ENCODE measurements at regions not wholly inside any gene's neighbourhood (a gene's known extent, or its start where the extent isn't known, plus 50 kb on each side); places are given as distances from the start of the nearest gene placed in this dataset.
"Not testable (repeated sequence)": the region's sequence is repeated elsewhere in the genome, so short reads cannot be mapped to it uniquely, and the experiment has no call there.

- Histone ChIP-seq H3K4me3 (ENCODE audit: low read length in 2 of 2) (no peak overlapping the region), H3K9me3 (ENCODE audit: control insufficient read depth in 1 of 2, low read length in 2 of 2) (no peaks in the 10 kb centered on the region), H3K4me1 (ENCODE audit: insufficient read depth, low read length) (peaks cover under 1% of the 10 kb centered on the region), H3K36me3 (ENCODE audit: insufficient read depth, low read length) (no peaks in the 10 kb centered on the region), H3K27me3 (ENCODE audit: insufficient read depth, low read length) (no peaks in the 10 kb centered on the region), H3K27ac (ENCODE audit: low read depth, low read length) (no peak overlapping the region)
- Mint-ChIP-seq H3K4me3 (no peak overlapping the region), H3K27ac (no peak overlapping the region), H3K27me3 (no peaks in the 10 kb centered on the region), H3K4me1 (peaks cover 0 to under 1% (median 0%) of the 10 kb centered on the region in 4 donors), H3K36me3 (no peaks in the 10 kb centered on the region), H3K9me3 (peaks cover 0 to 2% (median 0%) of the 10 kb centered on the region in 8 donors)
- POLR2A ChIA-PET (ENCODE audit: partially characterized antibody), result no interaction called here
- CTCF ChIA-PET (ENCODE audit: partially characterized antibody), result no interaction called here
- no peak for DNase-seq
- intact Hi-C loops (cut with micrococcal nuclease), result no loop called here
These were observed 161.6 kb downstream of the GLUL start for GRCh38 chr1:182229921-182230491.

DNA sequence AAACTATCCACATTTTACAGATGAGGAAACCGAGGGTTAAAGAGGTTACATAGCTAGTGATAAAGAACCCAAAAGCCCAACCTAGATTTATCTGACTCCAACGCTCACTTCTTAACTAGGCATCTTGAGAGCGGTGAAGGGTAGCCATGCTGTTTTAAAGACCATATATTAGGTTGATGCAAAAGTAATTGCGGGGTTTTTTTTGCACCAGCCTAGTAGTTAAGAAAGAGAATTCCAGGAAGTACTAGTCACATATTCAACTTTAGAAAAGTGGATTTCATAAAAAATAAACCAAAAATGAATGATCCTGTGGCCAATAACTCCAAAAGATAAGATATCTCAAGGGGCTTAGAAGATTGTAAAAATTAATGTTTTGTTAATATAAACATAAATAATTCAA lies 162.1 kb downstream of the GLUL start:
- DNase-seq, result no peak
- no peaks in the 10 kb centered on the region for H3K4me1 ChIP-seq (ENCODE audit: insufficient read depth, low read length)
- no peaks in the 10 kb centered on the region for H3K27me3 ChIP-seq (ENCODE audit: insufficient read depth, low read length)
- ChIA-PET CTCF (ENCODE audit: partially characterized antibody) (interaction anchor here (1.1 kb wide), 1 partner anchor 27 kb away, joined by 4 read pairs; no protein-coding TSS in a partner anchor), POLR2A (ENCODE audit: partially characterized antibody) (no interaction called here)
- H3K9me3 ChIP-seq (ENCODE audit: control insufficient read depth in 1 of 2, low read length in 2 of 2), result no peaks in the 10 kb centered on the region
- Mint-ChIP-seq H3K36me3 (no peaks in the 10 kb centered on the region), H3K27ac (no peak overlapping the region), H3K4me1 (no peaks in the 10 kb centered on the region), H3K9me3 (peaks cover 0 to 2% (median 0%) of the 10 kb centered on the region in 8 donors), H3K27me3 (no peaks in the 10 kb centered on the region), H3K4me3 (no peak overlapping the region)
- intact Hi-C loops (cut with micrococcal nuclease), result no loop called here
- no peak overlapping the region for H3K27ac ChIP-seq (ENCODE audit: low read depth, low read length)
- H3K4me3 ChIP-seq (ENCODE audit: low read length in 2 of 2), result no peak overlapping the region
- H3K36me3 ChIP-seq (ENCODE audit: insufficient read depth, low read length), result no peaks in the 10 kb centered on the region

GRCh38 chr1:182227864-182228547 lies 163.6 kb downstream of the GLUL start:
- Histone ChIP-seq H3K36me3 (ENCODE audit: insufficient read depth, low read length) (no peaks in the 10 kb centered on the region), H3K4me1 (ENCODE audit: insufficient read depth, low read length) (no peaks in the 10 kb centered on the region), H3K9me3 (ENCODE audit: control insufficient read depth in 1 of 2, low read length in 2 of 2) (no peaks in the 10 kb centered on the region), H3K4me3 (ENCODE audit: low read length in 2 of 2) (no peak overlapping the region), H3K27ac (ENCODE audit: low read depth, low read length) (no peak overlapping the region), H3K27me3 (ENCODE audit: insufficient read depth, low read length) (no peaks in the 10 kb centered on the region)
- H3K27ac Mint-ChIP-seq, result no peak overlapping the region
- intact Hi-C loops (cut with micrococcal nuclease), result no loop called here
- H3K27me3 Mint-ChIP-seq, result peaks cover 0 to 1% of the 10 kb centered on the region in 2 donors
- CTCF ChIA-PET (ENCODE audit: partially characterized antibody), result no interaction called here
- H3K9me3 Mint-ChIP-seq, result peaks cover 0 to 5% (median 0%) of the 10 kb centered on the region in 8 donors
- H3K4me1 Mint-ChIP-seq, result no peaks in the 10 kb centered on the region
- H3K36me3 Mint-ChIP-seq, result no peaks in the 10 kb centered on the region
- DNase-seq, result no peak
- H3K4me3 Mint-ChIP-seq, result no peak overlapping the region
- POLR2A ChIA-PET (ENCODE audit: partially characterized antibody), result no interaction called here

DNA sequence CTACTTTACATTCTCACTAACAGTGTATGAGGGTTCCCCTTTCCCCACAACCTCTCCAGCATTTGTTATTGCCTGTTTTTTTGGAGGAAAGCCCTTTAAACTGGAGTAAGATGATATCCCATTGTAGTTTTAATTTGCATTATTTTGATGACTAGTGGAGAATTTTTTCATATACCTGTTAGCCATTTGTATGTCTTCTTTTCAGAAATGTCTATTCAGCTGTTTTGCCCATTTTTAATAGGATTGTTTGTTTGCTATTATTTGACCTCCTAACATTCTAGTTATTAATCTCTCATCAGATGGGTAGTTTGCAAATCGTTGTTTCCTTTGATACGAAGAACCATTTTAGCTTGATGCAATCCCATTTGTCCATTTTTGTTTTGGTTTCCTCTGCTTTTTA lies 165.0 kb downstream of the GLUL start:
- Histone ChIP-seq H3K9me3 (ENCODE audit: control insufficient read depth in 1 of 2, low read length in 2 of 2) (no peaks in the 10 kb centered on the region), H3K27me3 (ENCODE audit: insufficient read depth, low read length) (no peaks in the 10 kb centered on the region), H3K36me3 (ENCODE audit: insufficient read depth, low read length) (no peaks in the 10 kb centered on the region), H3K27ac (ENCODE audit: low read depth, low read length) (no peak overlapping the region), H3K4me1 (ENCODE audit: insufficient read depth, low read length) (no peaks in the 10 kb centered on the region), H3K4me3 (ENCODE audit: low read length in 2 of 2) (no peak overlapping the region)
- Mint-ChIP-seq H3K9me3 (peaks cover 6 to 13% (median 8%) of the 10 kb centered on the region in 8 donors), H3K4me3 (no peak overlapping the region), H3K36me3 (no peaks in the 10 kb centered on the region), H3K4me1 (no peaks in the 10 kb centered on the region), H3K27me3 (peaks cover 0 to 8% of the 10 kb centered on the region in 2 donors), H3K27ac (no peak overlapping the region)
- CTCF ChIA-PET (ENCODE audit: partially characterized antibody), result interaction anchor here (1.2 kb wide), 1 partner anchor 8 kb away, joined by 3 read pairs; no protein-coding TSS in a partner anchor
- intact Hi-C loops (cut with micrococcal nuclease), result no loop called here
- DNase-seq, result no peak
- POLR2A ChIA-PET (ENCODE audit: partially characterized antibody), result no interaction called here

DNA sequence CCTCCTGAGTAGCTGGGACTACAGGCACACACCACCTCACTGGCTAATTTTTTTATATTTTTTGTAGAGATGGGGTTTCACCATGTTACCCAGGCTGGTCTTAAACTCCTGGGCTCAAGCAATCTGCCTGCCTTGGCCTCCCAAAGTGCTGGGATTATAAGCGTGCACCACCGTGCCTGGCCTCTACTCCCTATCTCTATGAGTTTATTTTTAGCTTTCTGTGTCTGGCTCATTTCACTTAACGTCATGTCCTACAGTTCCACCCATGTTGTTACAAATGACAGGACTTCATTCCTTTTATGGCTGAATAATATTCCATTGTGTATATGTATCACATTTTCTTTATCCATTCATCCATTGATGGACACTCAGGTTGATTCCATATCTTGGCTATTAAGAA lies 164.2 kb upstream of the ZNF648 start:
- POLR2A ChIA-PET (ENCODE audit: partially characterized antibody); H3K36me3 Mint-ChIP-seq; H3K4me3 ChIP-seq (ENCODE audit: low read length in 2 of 2); H3K27ac Mint-ChIP-seq; H3K9me3 ChIP-seq (ENCODE audit: control insufficient read depth in 1 of 2, low read length in 2 of 2); H3K27me3 Mint-ChIP-seq; H3K4me3 Mint-ChIP-seq; DNase-seq; H3K27ac ChIP-seq (ENCODE audit: low read depth, low read length); H3K27me3 ChIP-seq (ENCODE audit: insufficient read depth, low read length); H3K4me1 ChIP-seq (ENCODE audit: insufficient read depth, low read length); H3K36me3 ChIP-seq (ENCODE audit: insufficient read depth, low read length); H3K4me1 Mint-ChIP-seq; intact Hi-C loops (cut with micrococcal nuclease): not testable (repeated sequence)
- peaks cover 8 to 17% (median 13%) of the 10 kb centered on the region in 8 donors for H3K9me3 Mint-ChIP-seq
- CTCF ChIA-PET (ENCODE audit: partially characterized antibody), result interaction anchor here (1.2 kb wide), 1 partner anchor 9 kb away, joined by 3 read pairs; no protein-coding TSS in a partner anchor

DNA sequence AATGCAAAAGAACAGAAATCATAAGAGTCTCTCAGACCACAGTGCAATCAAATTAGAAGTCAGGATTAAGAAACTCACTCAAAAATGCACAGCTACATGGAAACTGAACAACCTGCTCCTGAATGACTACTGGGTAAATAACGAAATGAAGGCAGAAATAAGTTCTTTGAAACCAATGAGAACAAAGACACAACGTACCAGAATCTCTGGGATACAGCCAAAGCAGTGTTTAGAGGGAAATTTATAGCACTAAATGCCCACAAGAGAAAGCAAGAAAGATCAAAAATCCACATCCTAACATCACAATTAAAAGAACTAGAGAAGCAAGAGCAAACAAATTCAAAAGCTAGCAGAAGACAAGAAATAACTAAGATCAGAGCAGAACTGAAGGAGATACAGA lies 160.5 kb upstream of the ZNF648 start:
- POLR2A ChIA-PET (ENCODE audit: partially characterized antibody); H3K4me1 Mint-ChIP-seq; H3K4me3 ChIP-seq (ENCODE audit: low read length in 2 of 2); intact Hi-C loops (cut with micrococcal nuclease); H3K36me3 ChIP-seq (ENCODE audit: insufficient read depth, low read length); H3K27ac Mint-ChIP-seq; DNase-seq; H3K36me3 Mint-ChIP-seq; H3K27ac ChIP-seq (ENCODE audit: low read depth, low read length); H3K9me3 ChIP-seq (ENCODE audit: control insufficient read depth in 1 of 2, low read length in 2 of 2); CTCF ChIA-PET (ENCODE audit: partially characterized antibody); H3K4me1 ChIP-seq (ENCODE audit: insufficient read depth, low read length); H3K4me3 Mint-ChIP-seq; H3K27me3 ChIP-seq (ENCODE audit: insufficient read depth, low read length): not testable (repeated sequence)
- Mint-ChIP-seq H3K9me3 (peaks cover 12 to 26% (median 19%) of the 10 kb centered on the region in 8 donors), H3K27me3 (peaks cover 13 to 14% of the 10 kb centered on the region in 2 donors)

- DNase-seq; H3K4me1 Mint-ChIP-seq; H3K27ac ChIP-seq (ENCODE audit: low read depth, low read length); POLR2A ChIA-PET (ENCODE audit: partially characterized antibody); H3K4me1 ChIP-seq (ENCODE audit: insufficient read depth, low read length); H3K36me3 Mint-ChIP-seq; H3K4me3 ChIP-seq (ENCODE audit: low read length in 2 of 2); intact Hi-C loops (cut with micrococcal nuclease); H3K4me3 Mint-ChIP-seq; H3K36me3 ChIP-seq (ENCODE audit: insufficient read depth, low read length); CTCF ChIA-PET (ENCODE audit: partially characterized antibody); H3K9me3 ChIP-seq (ENCODE audit: control insufficient read depth in 1 of 2, low read length in 2 of 2); H3K27ac Mint-ChIP-seq; H3K27me3 ChIP-seq (ENCODE audit: insufficient read depth, low read length): not testable (repeated sequence)
- Mint-ChIP-seq H3K9me3 (peaks cover 12 to 26% (median 19%) of the 10 kb centered on the region in 8 donors), H3K27me3 (peaks cover 14% of the 10 kb centered on the region in 2 donors)
These were observed 159.9 kb upstream of the ZNF648 start for GRCh38 chr1:182221367-182221766.

All from CD4-positive, alpha-beta memory T cell (primary cell).